Endothelial cell of umbilical vein (primary cell): ENCODE measurements at regions not wholly inside any gene's neighbourhood (a gene's known extent, or its start where the extent isn't known, plus 50 kb on each side); places are given as distances from the start of the nearest gene placed in this dataset.

Experiments
- BruUV-seq: library from RNA; stranded (reverse); fragments of 400-500 nt; replicated peaks from 2 replicates; lab custom pipeline; 2021; lab: Mats Ljungman, UMichigan
- CTCF ChIA-PET: fragments of 300-600, 350-600 bp; sonication (Branson Sonifier 250); formaldehyde crosslinking; loops from one replicate; lab custom pipeline; 2021; ENCODE audit warnings: antibody characterized with exemption, inconsistent platforms; lab: Charles Lee
- POLR2A ChIA-PET: fragments of 300-600, 350-600 bp; sonication (Branson Sonifier 250); formaldehyde crosslinking; loops from one replicate; lab custom pipeline; 2021; ENCODE audit warnings: antibody characterized with exemption, inconsistent platforms; lab: Charles Lee
- DNase-seq: peaks from one replicate; pipeline ENCODE4 v3.0.0-alpha.2; 2011; ENCODE audit warnings: low read depth, low spot score
- FAIRE-seq: peaks from 2 replicates; lab custom pipeline; 2011; peaks lifted over from hg19 to GRCh38; lab: Jason Lieb, UNC
- H2AFZ ChIP-seq: 2 replicates; pipeline ENCODE4 v1.6.0; 2012; ENCODE audit warnings: low read depth, low read length, control low read depth, inconsistent platforms
- H3K27ac ChIP-seq: 2 replicates; pipeline ENCODE4 v1.5.1; 2011; ENCODE audit warnings: low read depth, mild to moderate bottlenecking, control low read depth, low read length, moderate library complexity; ENCODE audit not compliant: insufficient read depth
- H3K27me3 ChIP-seq, 2 experiments: 2 replicates each; pipeline versions ENCODE4 v1.6.0 to v1.6.1; 2011; ENCODE audit warnings: low read length in 2 of 2, mixed read lengths in 1 of 2; ENCODE audit not compliant: control insufficient read depth in 2 of 2, insufficient read depth in 2 of 2
- H3K36me3 ChIP-seq, 2 experiments: 2 replicates in 1 of 2; 3 replicates in 1 of 2; pipeline ENCODE4 v1.5.1; 2011; ENCODE audit warnings: low read length in 2 of 2, mild to moderate bottlenecking in 1 of 2, moderate library complexity in 1 of 2; ENCODE audit not compliant: control insufficient read depth in 2 of 2, insufficient read depth in 2 of 2; ENCODE audit errors: extremely low read depth in 1 of 2
- H3K4me1 ChIP-seq: 3 replicates; pipeline ENCODE4 v1.5.1; 2011; ENCODE audit warnings: mild to moderate bottlenecking, low read length; ENCODE audit not compliant: control insufficient read depth, insufficient read depth; ENCODE audit errors: extremely low read depth
- H3K4me2 ChIP-seq: 2 replicates; pipeline ENCODE4 v1.6.1; 2011; ENCODE audit warnings: low read length, control low read depth, mixed read lengths; ENCODE audit not compliant: insufficient read depth
- H3K4me3 ChIP-seq, 3 experiments: fragments of 200-600 bp in 1 of 3; sonication (generic), shearing (Covaris generic) in 1 of 3; replicated peaks in 1 of 3; 2 replicates each; pipeline ENCODE4 v1.5.1; 2011 to 2016; ENCODE audit warnings: control low read depth in 3 of 3, low read length in 3 of 3, mild to moderate bottlenecking in 2 of 3, inconsistent platforms in 1 of 3, low read depth in 1 of 3, moderate library complexity in 1 of 3; ENCODE audit not compliant: insufficient read depth in 1 of 3
- H3K79me2 ChIP-seq: 2 replicates; pipeline ENCODE4 v1.6.0; 2012; ENCODE audit warnings: low read length, inconsistent platforms; ENCODE audit not compliant: control insufficient read depth, insufficient read depth
- H3K9ac ChIP-seq: replicated peaks from 2 replicates; pipeline ENCODE3; 2011; ENCODE audit warnings: low read length, control low read depth; ENCODE audit not compliant: insufficient read depth; ENCODE audit errors: extremely low read depth
- H3K9me1 ChIP-seq: replicated peaks from 3 replicates; pipeline ENCODE4 v1.6.0; 2011; ENCODE audit warnings: mild to moderate bottlenecking, low read length; ENCODE audit not compliant: control insufficient read depth, insufficient read depth; ENCODE audit errors: extremely low read depth
- H3K9me3 ChIP-seq: replicated peaks from 2 replicates; pipeline ENCODE4 v1.5.1; 2012; ENCODE audit warnings: low read length, inconsistent platforms; ENCODE audit not compliant: control insufficient read depth, insufficient read depth
- H4K20me1 ChIP-seq: replicated peaks from 2 replicates; pipeline ENCODE3; 2011; ENCODE audit warnings: mild to moderate bottlenecking, low read length; ENCODE audit not compliant: control insufficient read depth, insufficient read depth; ENCODE audit errors: extremely low read depth
- EZH2 ChIP-seq: IDR thresholded peaks from 2 replicates; pipeline ENCODE4 v1.6.1; 2012; ENCODE audit warnings: borderline replicate concordance, low read depth, mild to moderate bottlenecking, moderate library complexity, low read length, inconsistent platforms; ENCODE audit not compliant: severe bottlenecking
- FOS ChIP-seq: IDR thresholded peaks from 2 replicates; pipeline ENCODE4 v1.6.1; 2011; ENCODE audit warnings: mild to moderate bottlenecking, low read length, moderate library complexity, borderline replicate concordance; ENCODE audit not compliant: insufficient read depth
- GATA2 ChIP-seq: IDR thresholded peaks from 2 replicates; pipeline ENCODE4 v1.7.0; 2011; ENCODE audit warnings: low read depth, mild to moderate bottlenecking, moderate library complexity, mixed read lengths, low read length; ENCODE audit not compliant: insufficient read length, insufficient read depth
- JUN ChIP-seq: IDR thresholded peaks from 2 replicates; pipeline ENCODE4 v1.6.1; 2011; ENCODE audit warnings: borderline replicate concordance, low read depth; ENCODE audit not compliant: insufficient read length, insufficient read depth
- MAX ChIP-seq: IDR thresholded peaks from 2 replicates; pipeline ENCODE4 v1.6.1; 2011; ENCODE audit not compliant: insufficient read depth, insufficient read length
- MYC ChIP-seq: IDR thresholded peaks from one replicate; pipeline ENCODE4 v1.6.1; 2011; ENCODE audit warnings: mild to moderate bottlenecking, low read depth, low read length
- POLR2A ChIP-seq: IDR thresholded peaks from 2 replicates; pipeline ENCODE4 v1.6.1; 2012; ENCODE audit warnings: low read depth, mild to moderate bottlenecking, control low read depth, low read length
- POLR2AphosphoS5 ChIP-seq: IDR thresholded peaks from 2 replicates; pipeline ENCODE4 v1.6.1; 2012; ENCODE audit warnings: low read depth, mild to moderate bottlenecking, control low read depth, low read length, moderate library complexity; ENCODE audit not compliant: insufficient read depth
- dilution Hi-C: fragments of 300-500 bp; cut with MboI; formaldehyde crosslinking; loops from one replicate; pipeline ENCODE4 v1.15.0; 2019; ENCODE audit warnings: low sequenced_read_pairs; ENCODE audit not compliant: extremely low pct_ligation_motif_present
- intact Hi-C: fragments of 100-400 bp; cut with micrococcal nuclease; formaldehyde crosslinking; loops from one replicate; pipeline ENCODE4 v1.10.0; 2022

DNA sequence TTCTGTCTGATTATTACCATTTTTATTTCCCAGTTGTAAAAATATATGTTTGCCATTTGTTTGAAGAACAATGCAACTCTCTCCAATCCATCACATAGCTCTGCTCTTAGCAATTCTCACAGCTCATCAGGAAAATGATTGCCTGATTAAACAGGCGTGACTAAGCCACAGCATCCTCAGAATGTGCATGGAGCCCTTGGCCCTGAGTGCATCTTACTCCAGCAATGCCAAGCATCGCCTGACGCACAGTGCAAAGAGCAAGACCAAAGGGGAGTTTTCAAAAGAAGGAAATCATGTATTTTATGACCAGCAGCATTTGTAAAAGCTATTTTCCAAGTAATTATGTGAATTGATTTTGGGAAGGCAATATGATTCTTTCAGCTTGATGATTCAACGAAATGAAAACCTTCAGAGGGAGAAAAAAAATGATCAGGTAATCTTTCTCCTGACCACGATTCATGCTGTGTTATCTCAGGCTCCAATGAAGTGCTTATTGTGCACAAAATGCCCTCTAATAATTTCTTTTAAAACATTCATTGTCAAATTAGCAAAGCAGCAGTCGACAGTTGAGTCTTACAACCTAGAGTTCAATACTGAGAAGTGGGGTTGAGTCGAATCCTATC is 138.0 kb upstream of the FAM9B start:
- peak; percentile 46 for TF ChIP-seq FOS
- no peak for TF ChIP-seq POLR2A
- BruUV-seq, result no TSS peak
- Histone ChIP-seq H3K4me1 (no peaks in the 10 kb centered on the region), H4K20me1 (no peaks in the 10 kb centered on the region), H3K9ac (no peak overlapping the region), H2AFZ (no peak overlapping the region), H3K4me2 (no peak overlapping the region), H3K36me3 (no peaks in the 10 kb centered on the region), H3K79me2 (no peaks in the 10 kb centered on the region), H3K27me3 (no peaks in the 10 kb centered on the region), H3K9me3 (no peaks in the 10 kb centered on the region), H3K4me3 (no peak overlapping the region), H3K27ac (no peak overlapping the region), H3K9me1 (no peaks in the 10 kb centered on the region)
- dilution Hi-C loops (no loop called here), intact Hi-C loops (no loop called here)
- DNase-seq (peak; percentile 1), FAIRE-seq (no peak)
- ChIA-PET CTCF (interaction anchor here (0.6 kb wide), 1 partner anchor 29 kb away, joined by 3 read pairs; no protein-coding TSS in a partner anchor), POLR2A (no interaction called here)

GRCh38 chrX:9172464-9172850 is 138.5 kb upstream of the FAM9B start:
- Histone ChIP-seq H3K9me3 (no peaks in the 10 kb centered on the region), H3K27ac (no peak overlapping the region), H3K4me3 (no peak overlapping the region), H3K27me3 (no peaks in the 10 kb centered on the region), H2AFZ (no peak overlapping the region), H4K20me1 (no peaks in the 10 kb centered on the region), H3K4me1 (no peaks in the 10 kb centered on the region), H3K9me1 (no peaks in the 10 kb centered on the region), H3K79me2 (no peaks in the 10 kb centered on the region), H3K9ac (no peak overlapping the region), H3K4me2 (no peak overlapping the region), H3K36me3 (no peaks in the 10 kb centered on the region)
- ChIA-PET CTCF (no interaction called here), POLR2A (no interaction called here)
- no TSS peak for BruUV-seq
- intact Hi-C loops, result no loop called here
- FAIRE-seq (no peak), DNase-seq (no peak)
- dilution Hi-C loops, result no loop called here
- TF ChIP-seq JUN, result no peak
- TF ChIP-seq GATA2, result no peak
- TF ChIP-seq EZH2, result no peak
- TF ChIP-seq MAX, result no peak
- no peak for TF ChIP-seq FOS
- no peak for TF ChIP-seq POLR2AphosphoS5
- TF ChIP-seq POLR2A, result no peak
- TF ChIP-seq MYC, result no peak
